A549 (cell line): ENCODE measurements at regions not wholly inside any gene's neighbourhood (a gene's known extent, or its start where the extent isn't known, plus 50 kb on each side); places are given as distances from the start of the nearest gene placed in this dataset.

Source experiments
- ATAC-seq, 2 experiments: fragments of 200-7000 bp in 1 of 2; fragments of >200 bp in 1 of 2; cut with Nextera tagmentation in 1 of 2; cut with Tn5 transposase in 1 of 2; 3 replicates each; pipeline versions ENCODE4 v1.8.0 to v1.9.1; 2018 to 2020; ENCODE audit warnings: mild to moderate bottlenecking in 1 of 2, moderate library complexity in 1 of 2
- CTCF ChIA-PET: fragments of 300-600 bp; sonication (Branson Sonifier 250); formaldehyde crosslinking; extraction: SDS; loops from one replicate; lab custom pipeline; 2021; ENCODE audit warnings: antibody characterized with exemption, inconsistent platforms; lab: Yijun Ruan, JAX
- POLR2A ChIA-PET: fragments of 350-600 bp; formaldehyde crosslinking; extraction: SDS; loops from one replicate; lab custom pipeline; 2021; ENCODE audit warnings: antibody characterized with exemption, inconsistent platforms; lab: Yijun Ruan, JAX
- DNase-seq, 2 experiments: peaks; one replicate each; pipeline versions ENCODE4 v3.0.0 to v3.0.0-alpha.2; 2011 to 2016; ENCODE audit warnings: low read depth in 1 of 2, low spot score in 1 of 2
- FAIRE-seq: peaks from 2 replicates; lab custom pipeline; 2011; peaks lifted over from hg19 to GRCh38; lab: Jason Lieb, UNC
- H3K27ac ChIP-seq, 2 experiments: fragments of >200 bp; sonication (Bioruptor Twin); formaldehyde crosslinking; 3 replicates each; pipeline ENCODE4 v1.5.1; 2016 to 2017
- H3K4me1 ChIP-seq: fragments of >200 bp; sonication (Bioruptor Twin); formaldehyde crosslinking; 3 replicates; pipeline ENCODE4 v1.6.1; 2016
- H3K4me2 ChIP-seq: fragments of >200 bp; sonication (Bioruptor Twin); formaldehyde crosslinking; 3 replicates; pipeline ENCODE4 v1.6.1; 2016
- H3K4me3 ChIP-seq: fragments of >200 bp; sonication (Bioruptor Twin); formaldehyde crosslinking; 3 replicates; pipeline ENCODE4 v1.5.1; 2016
- H3K9me3 ChIP-seq: fragments of >200 bp; sonication (Bioruptor Twin); formaldehyde crosslinking; 3 replicates; pipeline ENCODE4 v1.6.1; 2016
- BHLHE40 ChIP-seq: IDR thresholded peaks from 2 replicates; pipeline ENCODE4 v1.6.1; 2012; ENCODE audit warnings: low read depth, low read length, inconsistent platforms
- CHD2 ChIP-seq: fragments of 150-350 bp; IDR thresholded peaks from 2 replicates; pipeline ENCODE4 v1.6.1; 2014; ENCODE audit warnings: low read length; ENCODE audit not compliant: partially characterized antibody
- HOXB13 ChIP-seq: fragments of 250-450 bp; sonication (Bioruptor Pico); IDR thresholded peaks from 2 replicates; pipeline ENCODE4 v1.5.0; 2020; ENCODE audit warnings: low read depth, mild to moderate bottlenecking, moderate library complexity
- JUN ChIP-seq, 2 experiments: fragments of >200 bp; sonication (Bioruptor Twin); formaldehyde crosslinking; IDR thresholded peaks; 2 replicates in 1 of 2; 3 replicates in 1 of 2; pipeline ENCODE4 v1.6.1; 2016 to 2017
- KDM1A ChIP-seq: fragments of 200-600 bp; sonication (generic); IDR thresholded peaks from 2 replicates; pipeline ENCODE4 v1.6.1; 2016; ENCODE audit warnings: low read depth, mild to moderate bottlenecking
- KDM5A ChIP-seq: fragments of 200-600 bp; sonication (generic); IDR thresholded peaks from 2 replicates; pipeline ENCODE4 v1.6.1; 2016; ENCODE audit warnings: antibody characterized with exemption, mild to moderate bottlenecking
- MAZ ChIP-seq: fragments of 150-350 bp; IDR thresholded peaks from 2 replicates; pipeline ENCODE4 v1.6.1; 2014; ENCODE audit warnings: antibody characterized with exemption, low read depth, low read length, borderline replicate concordance
- NFE2L2 ChIP-seq: fragments of 150-350 bp; conservative IDR thresholded peaks from 2 replicates; pipeline ENCODE4 v1.6.1; 2014; ENCODE audit warnings: low read length
- RFX5 ChIP-seq: fragments of 450-650 bp; IDR thresholded peaks from 2 replicates; pipeline ENCODE4 v1.7.1; 2014; ENCODE audit warnings: antibody characterized with exemption, mild to moderate bottlenecking, moderate library complexity
- SREBF2 ChIP-seq: fragments of 450-650 bp; IDR thresholded peaks from 2 replicates; pipeline ENCODE4 v1.6.1; 2014; ENCODE audit warnings: mild to moderate bottlenecking, moderate library complexity
- WGBS: methylation state at CpG from one replicate; pipeline ENCODE4 v1.1.6; 2017; ENCODE audit errors: missing lambda C conversion rate; 5-methylcytosine and 5-hydroxymethylcytosine counted together
- TF ChIP-seq, protein P1 (sequence below): IDR thresholded peaks from 2 replicates; pipeline ENCODE4 v1.6.1; 2012
- TF ChIP-seq, protein P2 (sequence below): fragments of >200 bp; sonication (Bioruptor Twin); formaldehyde crosslinking; IDR thresholded peaks from 3 replicates; pipeline ENCODE4 v1.6.1; 2016
- TF ChIP-seq, protein P3 (sequence below): fragments of 150-350 bp; IDR thresholded peaks from 2 replicates; pipeline ENCODE4 v1.6.1; 2014; ENCODE audit warnings: low read depth, mild to moderate bottlenecking, low read length
- TF ChIP-seq, protein P4 (sequence below): fragments of 450-650 bp; IDR thresholded peaks from 2 replicates; pipeline ENCODE4 v1.6.1; 2014; ENCODE audit warnings: antibody characterized with exemption
- TF ChIP-seq, protein P5 (sequence below): IDR thresholded peaks from 2 replicates; pipeline ENCODE4 v1.6.1; 2012
- TF ChIP-seq, protein P6 (sequence below): fragments of >200 bp; sonication (Bioruptor Twin); formaldehyde crosslinking; IDR thresholded peaks from 2 replicates; pipeline ENCODE4 v1.6.1; 2016
- TF ChIP-seq, protein P7 (sequence below): fragments of >200 bp; sonication (Bioruptor Twin); formaldehyde crosslinking; IDR thresholded peaks from 3 replicates; pipeline ENCODE4 v1.5.1; 2016
- TF ChIP-seq, protein P8 (sequence below): fragments of 250-450 bp; sonication (Bioruptor Pico); IDR thresholded peaks from 2 replicates; pipeline ENCODE4 v1.5.0; 2021; ENCODE audit warnings: mild to moderate bottlenecking, moderate library complexity, borderline replicate concordance

DNA sequence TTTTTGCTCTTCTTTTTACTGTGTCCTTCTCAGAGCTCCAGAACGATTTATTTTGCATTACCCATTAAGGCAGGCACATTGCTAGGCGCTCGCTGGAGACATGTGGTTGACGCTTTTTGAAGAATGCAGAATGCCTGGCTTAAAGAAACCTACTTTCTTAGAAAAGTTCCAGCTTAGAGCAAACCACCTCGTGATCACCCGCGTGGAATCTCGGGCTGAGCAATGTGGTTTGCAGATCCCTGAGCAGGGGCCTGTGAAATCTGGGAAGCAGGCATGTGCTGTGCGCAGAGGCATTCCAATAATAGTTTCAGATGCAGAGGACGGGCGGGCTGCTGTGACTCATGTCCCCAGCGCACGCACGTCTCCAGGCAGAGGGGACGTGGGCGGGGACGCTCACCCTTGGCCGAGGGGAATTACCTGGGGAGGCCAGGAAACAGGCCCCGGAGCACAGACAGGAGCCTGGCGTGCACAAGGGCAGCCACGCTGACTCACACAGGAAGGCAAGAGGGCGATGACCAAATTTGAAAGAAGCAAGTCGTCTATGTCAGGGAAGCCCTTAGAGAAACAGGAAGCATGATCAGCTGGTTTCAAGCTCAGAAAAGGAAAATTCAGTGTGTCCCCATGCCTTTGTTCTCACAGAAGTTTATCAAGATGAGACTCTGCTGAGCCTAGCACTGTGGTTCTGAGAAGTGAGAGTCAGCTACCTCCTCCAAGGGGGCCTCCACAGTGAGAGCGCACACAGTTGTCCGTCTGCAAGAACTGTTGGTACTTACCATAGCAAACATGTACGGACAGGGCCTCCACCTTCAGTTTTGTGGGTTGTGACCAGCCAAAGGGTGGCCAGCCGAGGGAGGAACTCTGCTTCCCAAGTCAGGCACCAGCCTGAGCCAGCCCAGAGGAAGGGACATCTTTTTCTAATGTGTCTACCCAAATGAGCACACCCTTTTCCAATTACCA, 218.6 kb downstream of the PIK3R1 start (continued):
- TF ChIP-seq, protein P1, sequence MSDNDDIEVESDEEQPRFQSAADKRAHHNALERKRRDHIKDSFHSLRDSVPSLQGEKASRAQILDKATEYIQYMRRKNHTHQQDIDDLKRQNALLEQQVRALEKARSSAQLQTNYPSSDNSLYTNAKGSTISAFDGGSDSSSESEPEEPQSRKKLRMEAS, result peak; percentile 97
- TF ChIP-seq, protein P2, sequence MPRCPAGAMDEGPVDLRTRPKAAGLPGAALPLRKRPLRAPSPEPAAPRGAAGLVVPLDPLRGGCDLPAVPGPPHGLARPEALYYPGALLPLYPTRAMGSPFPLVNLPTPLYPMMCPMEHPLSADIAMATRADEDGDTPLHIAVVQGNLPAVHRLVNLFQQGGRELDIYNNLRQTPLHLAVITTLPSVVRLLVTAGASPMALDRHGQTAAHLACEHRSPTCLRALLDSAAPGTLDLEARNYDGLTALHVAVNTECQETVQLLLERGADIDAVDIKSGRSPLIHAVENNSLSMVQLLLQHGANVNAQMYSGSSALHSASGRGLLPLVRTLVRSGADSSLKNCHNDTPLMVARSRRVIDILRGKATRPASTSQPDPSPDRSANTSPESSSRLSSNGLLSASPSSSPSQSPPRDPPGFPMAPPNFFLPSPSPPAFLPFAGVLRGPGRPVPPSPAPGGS, result 0 out of 3 replicates have a peak, but pooled peaks have one; percentile 22
- no peak for TF ChIP-seq BHLHE40
- TF ChIP-seq MAZ, result no peak
- TF ChIP-seq, protein P3, sequence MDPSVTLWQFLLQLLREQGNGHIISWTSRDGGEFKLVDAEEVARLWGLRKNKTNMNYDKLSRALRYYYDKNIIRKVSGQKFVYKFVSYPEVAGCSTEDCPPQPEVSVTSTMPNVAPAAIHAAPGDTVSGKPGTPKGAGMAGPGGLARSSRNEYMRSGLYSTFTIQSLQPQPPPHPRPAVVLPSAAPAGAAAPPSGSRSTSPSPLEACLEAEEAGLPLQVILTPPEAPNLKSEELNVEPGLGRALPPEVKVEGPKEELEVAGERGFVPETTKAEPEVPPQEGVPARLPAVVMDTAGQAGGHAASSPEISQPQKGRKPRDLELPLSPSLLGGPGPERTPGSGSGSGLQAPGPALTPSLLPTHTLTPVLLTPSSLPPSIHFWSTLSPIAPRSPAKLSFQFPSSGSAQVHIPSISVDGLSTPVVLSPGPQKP, result peak; percentile 90
- TF ChIP-seq, protein P4, sequence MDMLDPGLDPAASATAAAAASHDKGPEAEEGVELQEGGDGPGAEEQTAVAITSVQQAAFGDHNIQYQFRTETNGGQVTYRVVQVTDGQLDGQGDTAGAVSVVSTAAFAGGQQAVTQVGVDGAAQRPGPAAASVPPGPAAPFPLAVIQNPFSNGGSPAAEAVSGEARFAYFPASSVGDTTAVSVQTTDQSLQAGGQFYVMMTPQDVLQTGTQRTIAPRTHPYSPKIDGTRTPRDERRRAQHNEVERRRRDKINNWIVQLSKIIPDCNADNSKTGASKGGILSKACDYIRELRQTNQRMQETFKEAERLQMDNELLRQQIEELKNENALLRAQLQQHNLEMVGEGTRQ, result peak; percentile 39; the same call in 1 of the 2 replicates
- TF ChIP-seq, protein P5, sequence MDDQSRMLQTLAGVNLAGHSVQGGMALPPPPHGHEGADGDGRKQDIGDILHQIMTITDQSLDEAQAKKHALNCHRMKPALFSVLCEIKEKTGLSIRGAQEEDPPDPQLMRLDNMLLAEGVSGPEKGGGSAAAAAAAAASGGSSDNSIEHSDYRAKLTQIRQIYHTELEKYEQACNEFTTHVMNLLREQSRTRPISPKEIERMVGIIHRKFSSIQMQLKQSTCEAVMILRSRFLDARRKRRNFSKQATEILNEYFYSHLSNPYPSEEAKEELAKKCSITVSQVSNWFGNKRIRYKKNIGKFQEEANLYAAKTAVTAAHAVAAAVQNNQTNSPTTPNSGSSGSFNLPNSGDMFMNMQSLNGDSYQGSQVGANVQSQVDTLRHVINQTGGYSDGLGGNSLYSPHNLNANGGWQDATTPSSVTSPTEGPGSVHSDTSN, result no peak
- TF ChIP-seq, protein P6, sequence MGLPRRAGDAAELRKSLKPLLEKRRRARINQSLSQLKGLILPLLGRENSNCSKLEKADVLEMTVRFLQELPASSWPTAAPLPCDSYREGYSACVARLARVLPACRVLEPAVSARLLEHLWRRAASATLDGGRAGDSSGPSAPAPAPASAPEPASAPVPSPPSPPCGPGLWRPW, result no peak
- TF ChIP-seq CHD2, result no peak
- TF ChIP-seq NFE2L2, result no peak
- no peak for TF ChIP-seq SREBF2
- 0 out of 5 replicates have a peak, but pooled peaks of 1 of the 2 experiments have one; percentile 37 for TF ChIP-seq JUN (IDR thresholded peaks at IDR 0.05)

DNA sequence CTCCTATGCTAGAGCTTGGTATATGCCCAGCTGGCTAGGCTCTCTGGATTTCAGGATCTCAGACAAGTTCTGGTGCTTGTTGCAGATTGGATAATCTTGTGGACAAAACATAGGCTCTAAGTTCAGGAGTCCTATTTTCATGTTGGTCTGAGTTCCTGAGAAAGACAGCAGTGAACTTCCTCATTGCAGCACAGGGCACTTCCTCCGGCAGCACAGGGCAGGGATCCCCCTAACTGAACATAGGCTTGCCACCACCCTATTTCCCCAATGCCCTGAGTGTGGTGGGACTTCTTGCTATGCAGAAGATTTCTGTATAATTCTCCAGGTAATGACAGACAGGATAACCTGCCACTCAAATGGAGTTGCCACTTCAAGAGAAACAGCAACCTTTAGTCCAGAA, 220.1 kb downstream of the PIK3R1 start:
- no peak for ATAC-seq
- ChIA-PET POLR2A (no interaction called here), CTCF (interaction anchor here (0.6 to 1.3 kb wide), 2 partner anchors 11 to 31 kb away, joined by 3 read pairs; no protein-coding TSS in a partner anchor)
- 100% methylated on average over 1 of the region's 1 CpG for WGBS
- no peak for DNase-seq
- TF ChIP-seq, protein P7, sequence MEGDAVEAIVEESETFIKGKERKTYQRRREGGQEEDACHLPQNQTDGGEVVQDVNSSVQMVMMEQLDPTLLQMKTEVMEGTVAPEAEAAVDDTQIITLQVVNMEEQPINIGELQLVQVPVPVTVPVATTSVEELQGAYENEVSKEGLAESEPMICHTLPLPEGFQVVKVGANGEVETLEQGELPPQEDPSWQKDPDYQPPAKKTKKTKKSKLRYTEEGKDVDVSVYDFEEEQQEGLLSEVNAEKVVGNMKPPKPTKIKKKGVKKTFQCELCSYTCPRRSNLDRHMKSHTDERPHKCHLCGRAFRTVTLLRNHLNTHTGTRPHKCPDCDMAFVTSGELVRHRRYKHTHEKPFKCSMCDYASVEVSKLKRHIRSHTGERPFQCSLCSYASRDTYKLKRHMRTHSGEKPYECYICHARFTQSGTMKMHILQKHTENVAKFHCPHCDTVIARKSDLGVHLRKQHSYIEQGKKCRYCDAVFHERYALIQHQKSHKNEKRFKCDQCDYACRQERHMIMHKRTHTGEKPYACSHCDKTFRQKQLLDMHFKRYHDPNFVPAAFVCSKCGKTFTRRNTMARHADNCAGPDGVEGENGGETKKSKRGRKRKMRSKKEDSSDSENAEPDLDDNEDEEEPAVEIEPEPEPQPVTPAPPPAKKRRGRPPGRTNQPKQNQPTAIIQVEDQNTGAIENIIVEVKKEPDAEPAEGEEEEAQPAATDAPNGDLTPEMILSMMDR, result no peak
- TF ChIP-seq, protein P8, sequence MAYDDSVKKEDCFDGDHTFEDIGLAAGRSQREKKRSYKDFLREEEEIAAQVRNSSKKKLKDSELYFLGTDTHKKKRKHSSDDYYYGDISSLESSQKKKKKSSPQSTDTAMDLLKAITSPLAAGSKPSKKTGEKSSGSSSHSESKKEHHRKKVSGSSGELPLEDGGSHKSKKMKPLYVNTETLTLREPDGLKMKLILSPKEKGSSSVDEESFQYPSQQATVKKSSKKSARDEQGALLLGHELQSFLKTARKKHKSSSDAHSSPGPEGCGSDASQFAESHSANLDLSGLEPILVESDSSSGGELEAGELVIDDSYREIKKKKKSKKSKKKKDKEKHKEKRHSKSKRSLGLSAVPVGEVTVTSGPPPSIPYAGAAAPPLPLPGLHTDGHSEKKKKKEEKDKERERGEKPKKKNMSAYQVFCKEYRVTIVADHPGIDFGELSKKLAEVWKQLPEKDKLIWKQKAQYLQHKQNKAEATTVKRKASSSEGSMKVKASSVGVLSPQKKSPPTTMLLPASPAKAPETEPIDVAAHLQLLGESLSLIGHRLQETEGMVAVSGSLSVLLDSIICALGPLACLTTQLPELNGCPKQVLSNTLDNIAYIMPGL (CRISPR knock-in tag), result no peak
- TF ChIP-seq, protein P2, result no peak
- TF ChIP-seq RFX5 (no peak), KDM1A (no peak), KDM5A (no peak), HOXB13 (CRISPR knock-in tag) (no peak)
- TF ChIP-seq, protein P4, result no peak
- Histone ChIP-seq H3K27ac (peak overlapping the region in 1 of 2 experiments; percentile 44; a peak in 2 of 6 replicates), H3K4me2 (no peak overlapping the region), H3K9me3 (no peaks in the 10 kb centered on the region), H3K4me3 (no peak overlapping the region), H3K4me1 (peaks cover 14% of the 10 kb centered on the region)
- no peak for FAIRE-seq
